ENCODE measurements at regions not wholly inside any gene's neighbourhood (a gene's known extent, or its start where the extent isn't known, plus 50 kb on each side); places are given as distances from the start of the nearest gene placed in this dataset.

- no peak for FAIRE-seq
- Histone ChIP-seq H3K27me3 (ENCODE audit: control insufficient read depth in 2 of 2, insufficient read depth in 2 of 2, low read length in 2 of 2) (no peaks in the 10 kb centered on the region), H3K27ac (ENCODE audit: insufficient read depth, low read depth, low read length) (no peak overlapping the region), H3K4me1 (ENCODE audit: control insufficient read depth, extremely low read depth, insufficient read depth, low read length) (no peaks in the 10 kb centered on the region), H3K9ac (replicated peaks; ENCODE audit: extremely low read depth, insufficient read depth, low read length) (no peak overlapping the region), H4K20me1 (replicated peaks; ENCODE audit: control insufficient read depth, extremely low read depth, insufficient read depth, low read length) (no peaks in the 10 kb centered on the region), H3K9me3 (replicated peaks; ENCODE audit: control insufficient read depth, insufficient read depth, low read length) (peaks cover 4% of the 10 kb centered on the region), H3K4me3 (replicated peaks in 1 of 3; ENCODE audit: insufficient read depth in 1 of 3, low read depth in 1 of 3, low read length in 3 of 3) (no peak overlapping the region), H3K79me2 (ENCODE audit: control insufficient read depth, insufficient read depth, low read length) (no peaks in the 10 kb centered on the region), H3K36me3 (ENCODE audit: control insufficient read depth in 2 of 2, extremely low read depth in 1 of 2, insufficient read depth in 2 of 2, low read length in 2 of 2) (no peaks in the 10 kb centered on the region), H2AFZ (ENCODE audit: low read depth, low read length) (no peak overlapping the region), H3K4me2 (ENCODE audit: insufficient read depth, low read length) (no peak overlapping the region), H3K9me1 (replicated peaks; ENCODE audit: control insufficient read depth, extremely low read depth, insufficient read depth, low read length) (no peaks in the 10 kb centered on the region)
- POLR2A ChIA-PET: no interaction called here
- no peak for DNase-seq (ENCODE audit: low read depth, low spot score)
- dilution Hi-C loops (cut with MboI; ENCODE audit: extremely low pct_ligation_motif_present, low sequenced_read_pairs) (no loop called here), intact Hi-C loops (cut with micrococcal nuclease) (no loop called here)
- CTCF ChIA-PET: no interaction called here
- no TSS peak for BruUV-seq (replicated peaks)
- TF ChIP-seq JUN (IDR thresholded peaks at IDR 0.05; ENCODE audit: borderline replicate concordance, insufficient read depth, insufficient read length, low read depth) (no peak), FOS (IDR thresholded peaks at IDR 0.05; ENCODE audit: borderline replicate concordance, insufficient read depth, low read length) (no peak), GATA2 (IDR thresholded peaks at IDR 0.05; ENCODE audit: insufficient read depth, insufficient read length, low read depth, low read length) (no peak), MYC (IDR thresholded peaks at IDR 0.05; ENCODE audit: low read depth, low read length) (no peak), POLR2A (IDR thresholded peaks at IDR 0.05; ENCODE audit: low read depth, low read length) (no peak), POLR2AphosphoS5 (IDR thresholded peaks at IDR 0.05; ENCODE audit: insufficient read depth, low read depth, low read length) (no peak)
- TF ChIP-seq, protein P1, sequence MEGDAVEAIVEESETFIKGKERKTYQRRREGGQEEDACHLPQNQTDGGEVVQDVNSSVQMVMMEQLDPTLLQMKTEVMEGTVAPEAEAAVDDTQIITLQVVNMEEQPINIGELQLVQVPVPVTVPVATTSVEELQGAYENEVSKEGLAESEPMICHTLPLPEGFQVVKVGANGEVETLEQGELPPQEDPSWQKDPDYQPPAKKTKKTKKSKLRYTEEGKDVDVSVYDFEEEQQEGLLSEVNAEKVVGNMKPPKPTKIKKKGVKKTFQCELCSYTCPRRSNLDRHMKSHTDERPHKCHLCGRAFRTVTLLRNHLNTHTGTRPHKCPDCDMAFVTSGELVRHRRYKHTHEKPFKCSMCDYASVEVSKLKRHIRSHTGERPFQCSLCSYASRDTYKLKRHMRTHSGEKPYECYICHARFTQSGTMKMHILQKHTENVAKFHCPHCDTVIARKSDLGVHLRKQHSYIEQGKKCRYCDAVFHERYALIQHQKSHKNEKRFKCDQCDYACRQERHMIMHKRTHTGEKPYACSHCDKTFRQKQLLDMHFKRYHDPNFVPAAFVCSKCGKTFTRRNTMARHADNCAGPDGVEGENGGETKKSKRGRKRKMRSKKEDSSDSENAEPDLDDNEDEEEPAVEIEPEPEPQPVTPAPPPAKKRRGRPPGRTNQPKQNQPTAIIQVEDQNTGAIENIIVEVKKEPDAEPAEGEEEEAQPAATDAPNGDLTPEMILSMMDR (IDR thresholded peaks at IDR 0.05; ENCODE audit: extremely low read depth in 1 of 2, insufficient read depth in 1 of 2, low read depth in 1 of 2, low read length in 2 of 2): no peak
- TF ChIP-seq, protein P2, sequence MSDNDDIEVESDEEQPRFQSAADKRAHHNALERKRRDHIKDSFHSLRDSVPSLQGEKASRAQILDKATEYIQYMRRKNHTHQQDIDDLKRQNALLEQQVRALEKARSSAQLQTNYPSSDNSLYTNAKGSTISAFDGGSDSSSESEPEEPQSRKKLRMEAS (IDR thresholded peaks at IDR 0.05; ENCODE audit: insufficient read depth, insufficient read length): no peak
Measured at GRCh38 chr9:119789987-119790386, 420.8 kb upstream of the BRINP1 start.

All from endothelial cell of umbilical vein (primary cell).